EH (cell line): ENCODE measurements at regions not wholly inside any gene's neighbourhood (a gene's known extent, or its start where the extent isn't known, plus 50 kb on each side); places are given as distances from the start of the nearest gene placed in this dataset.

ENCODE experiments used
- DNase-seq: peaks from one replicate; pipeline ENCODE4 v3.0.0-alpha.2; 2015; ENCODE audit warnings: low read depth

DNA sequence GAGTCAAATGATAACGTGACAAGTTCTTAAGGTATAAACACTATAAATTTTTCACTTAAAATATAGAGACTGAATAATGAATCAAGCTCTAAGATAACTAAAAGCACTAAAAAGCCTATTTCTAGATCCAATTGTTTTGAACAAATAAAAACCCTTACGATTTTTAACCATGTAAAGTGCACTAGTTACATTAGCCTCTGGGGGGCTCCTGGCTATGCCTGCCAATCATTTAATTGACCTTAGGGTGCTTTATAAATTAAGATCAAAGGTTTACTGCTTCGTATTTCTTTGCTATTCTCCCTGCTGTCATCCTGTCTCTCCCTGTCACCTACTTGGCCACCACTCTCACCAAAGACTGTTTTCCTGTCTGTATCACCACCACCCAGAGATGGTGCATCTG is 133.4 kb downstream of the ESM1 start:
- no peak for DNase-seq

DNA sequence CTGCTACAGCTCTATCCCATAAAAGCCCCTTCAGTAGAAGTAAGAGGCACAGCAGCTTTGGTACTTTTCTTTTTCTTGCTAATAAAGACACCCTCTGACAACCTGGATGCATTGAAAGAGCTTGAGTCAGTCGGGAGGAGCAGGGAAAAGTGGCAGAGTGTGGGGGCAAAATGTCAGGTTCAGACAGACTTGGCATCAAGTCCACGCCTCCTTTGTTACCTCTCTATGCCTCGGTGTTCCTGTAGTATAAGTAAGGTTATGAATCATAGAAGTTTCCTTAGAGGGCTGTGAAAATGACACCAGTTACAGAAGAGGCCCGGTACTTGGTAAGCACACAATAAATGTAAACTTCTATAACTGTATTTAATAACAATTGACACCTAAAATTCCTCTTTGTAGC is 133.9 kb downstream of the ESM1 start:
- no peak for DNase-seq

DNA sequence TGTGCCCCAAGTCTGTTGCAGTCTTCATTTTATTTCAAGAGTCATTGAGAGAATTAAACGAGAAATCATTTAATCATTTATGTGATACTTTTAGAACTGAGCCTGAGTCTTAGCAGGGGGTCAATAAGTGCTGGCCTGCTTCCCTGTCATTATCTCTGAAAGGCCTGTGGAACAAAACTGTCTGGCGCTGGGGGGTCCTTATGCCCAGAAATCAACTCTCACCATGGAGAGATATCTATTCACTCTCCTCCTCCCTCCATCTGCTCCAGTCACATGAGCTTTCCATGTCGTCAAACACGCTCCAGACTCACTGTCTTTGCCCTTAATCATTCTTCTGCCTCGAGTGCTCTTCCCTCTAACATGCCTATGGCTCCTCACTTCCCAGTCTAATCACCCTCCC is 136.8 kb downstream of the ESM1 start:
- DNase-seq: no peak

DNA sequence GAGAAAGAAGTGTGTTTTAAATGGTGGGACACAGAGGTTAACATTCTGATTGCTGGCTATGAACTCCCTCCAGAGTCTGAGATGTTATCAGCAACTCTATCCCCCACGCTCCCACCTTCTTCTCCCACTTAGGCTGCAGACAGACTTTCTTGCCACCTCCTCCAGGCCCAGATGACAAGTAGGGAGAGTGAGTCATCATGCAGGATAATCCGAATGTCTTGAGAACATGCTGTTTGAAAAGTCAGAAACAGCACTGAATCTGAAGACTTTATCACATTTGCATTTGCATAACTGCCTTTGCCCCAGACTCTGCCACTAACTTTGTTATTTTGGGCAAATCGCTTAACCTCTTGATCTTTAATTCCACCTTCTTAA is 139.8 kb downstream of the ESM1 start:
- peak; percentile 71 for DNase-seq

DNA sequence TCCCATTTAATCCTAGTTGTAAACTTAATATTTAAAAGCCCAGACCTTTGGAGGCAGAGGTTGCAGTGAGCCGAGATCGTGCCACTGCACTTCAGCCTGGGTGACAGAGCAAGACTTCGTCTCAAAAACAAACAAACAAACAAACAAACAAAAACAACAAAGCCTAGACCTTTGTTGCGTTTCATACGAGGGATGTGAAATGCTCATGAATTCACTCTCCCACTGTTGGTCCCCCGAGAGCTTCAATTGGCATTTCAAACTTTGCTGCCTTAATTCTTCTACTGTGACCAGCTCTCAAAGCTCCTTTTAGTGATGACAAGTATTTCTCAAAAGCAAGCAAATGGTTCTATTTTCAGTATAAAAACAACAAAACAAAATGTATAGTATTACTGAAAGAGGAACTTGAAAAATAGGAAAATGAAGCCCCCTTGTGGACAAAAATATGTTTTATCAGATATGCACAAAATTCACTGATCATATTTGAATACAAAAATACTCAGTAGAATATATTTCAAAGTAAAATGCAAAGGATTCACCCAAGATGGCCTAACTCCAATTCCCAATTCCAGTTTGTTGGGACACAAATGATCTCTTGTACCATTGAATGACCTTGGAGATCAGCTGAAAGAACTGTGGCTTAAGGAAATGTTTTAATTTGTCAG is 140.4 kb downstream of the ESM1 start:
- DNase-seq: peak; percentile 74

DNA sequence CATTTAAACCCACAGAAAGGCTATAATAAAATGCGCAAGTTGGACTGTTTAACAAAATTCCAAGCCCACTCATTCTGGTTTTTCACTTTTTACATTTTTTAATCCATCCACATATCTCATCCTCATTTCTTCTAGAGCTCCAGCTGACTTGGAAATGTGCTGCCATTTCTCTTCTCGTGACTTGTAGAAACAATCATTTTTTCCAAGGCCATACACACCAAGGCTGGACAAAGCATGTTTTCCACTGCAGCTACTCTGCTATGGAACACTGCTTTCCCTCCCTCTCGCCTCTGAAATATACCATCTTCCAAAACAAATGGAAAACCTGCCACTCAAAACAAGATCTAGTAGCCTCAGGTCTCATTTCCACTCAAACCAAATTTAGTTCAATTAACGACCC is 141.1 kb downstream of the ESM1 start:
- no peak for DNase-seq

DNA sequence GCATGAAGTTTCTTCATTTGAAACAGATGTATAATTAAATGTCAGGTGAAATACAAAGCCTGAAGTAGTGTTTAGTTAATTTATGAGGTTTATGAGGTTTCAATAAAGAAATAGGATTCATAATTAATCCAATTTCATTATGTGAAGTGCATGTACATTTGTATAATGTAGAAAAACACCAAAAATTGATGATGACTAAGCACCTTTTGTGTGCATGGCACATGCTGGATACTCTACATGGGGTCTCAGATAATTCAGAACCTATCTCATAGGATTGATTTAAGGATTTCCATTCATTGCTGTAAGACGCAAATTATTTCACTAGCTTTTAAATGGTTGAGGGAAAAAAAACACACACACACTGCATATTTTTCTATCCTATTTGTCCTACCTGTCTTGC is 143.9 kb downstream of the ESM1 start:
- DNase-seq: no peak

DNA sequence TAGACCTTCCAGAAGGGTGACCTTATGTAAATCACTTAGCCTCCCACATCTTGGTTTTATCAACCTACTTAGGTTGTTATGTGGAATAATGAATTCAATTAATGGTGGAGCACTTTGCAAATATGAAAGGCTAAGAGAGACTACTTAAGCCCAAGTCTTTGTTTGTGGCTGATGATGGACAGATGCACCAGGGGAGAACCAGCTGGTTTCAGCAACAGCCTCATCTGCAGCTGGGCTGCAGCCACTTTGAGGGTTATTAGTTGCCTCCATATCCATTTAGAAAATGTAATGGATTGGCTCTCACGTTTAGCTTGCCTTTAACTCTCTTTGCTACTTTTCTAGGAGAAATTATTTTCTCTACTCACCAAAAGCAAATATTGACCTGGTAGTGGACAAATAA is 146.6 kb downstream of the ESM1 start:
- no peak for DNase-seq

DNA sequence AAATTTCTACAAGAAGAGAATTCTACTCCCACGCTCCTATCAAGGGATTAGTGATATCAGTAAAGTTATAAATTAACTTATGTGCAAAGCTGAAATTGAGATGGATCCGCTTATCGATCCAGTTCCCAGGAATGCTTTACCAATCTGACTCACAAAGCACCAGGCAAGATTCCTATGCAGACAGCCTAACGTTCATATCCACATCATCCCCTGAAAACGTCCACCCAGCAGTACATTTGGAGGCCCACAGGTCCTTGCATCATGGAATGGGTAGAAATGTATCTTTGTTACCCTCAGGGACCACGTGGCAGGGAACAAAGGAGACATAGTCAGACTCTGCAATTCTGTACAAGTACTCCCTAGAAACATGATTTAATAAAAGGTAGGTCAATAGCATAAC is 147.4 kb downstream of the ESM1 start:
- no peak for DNase-seq

DNA sequence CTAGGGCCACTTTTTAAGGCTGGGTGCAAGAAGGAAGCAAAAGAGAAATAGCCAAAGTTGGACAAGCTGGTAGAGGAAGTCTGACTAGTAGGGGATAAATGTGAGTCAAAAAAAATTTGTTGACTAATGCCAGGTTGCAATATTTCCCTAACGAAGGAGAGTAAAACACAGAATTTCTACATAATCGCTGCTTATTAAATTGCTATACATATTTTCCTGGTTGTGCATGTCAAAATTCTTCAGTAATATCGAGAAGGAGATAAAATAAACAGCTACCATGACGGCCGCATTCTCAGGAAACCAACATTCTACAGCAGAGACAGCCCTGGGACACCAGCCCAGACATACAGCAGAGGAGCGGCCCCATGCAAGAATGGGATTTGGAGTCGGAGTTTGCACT is 148.3 kb downstream of the ESM1 start:
- peak; percentile 33 for DNase-seq

DNA sequence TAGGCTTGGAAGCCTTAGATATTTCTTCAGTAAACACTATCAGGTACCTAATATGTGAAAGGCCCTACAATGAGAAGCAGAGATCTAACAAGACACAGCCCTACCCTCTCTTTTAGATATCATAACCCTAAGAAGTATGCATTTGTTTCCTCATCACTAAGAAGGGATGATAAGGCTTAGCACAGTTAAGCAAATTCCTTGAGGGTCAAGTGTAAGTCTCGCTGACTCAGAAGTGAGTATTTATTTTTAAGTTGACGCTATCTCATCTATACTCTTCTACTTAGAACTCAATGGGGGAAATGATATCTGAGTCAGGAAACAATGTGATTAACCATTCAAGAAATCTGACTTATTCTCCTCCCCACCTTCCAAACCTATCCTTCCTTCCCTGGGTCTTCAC is 149.7 kb downstream of the ESM1 start:
- peak; percentile 85 for DNase-seq

DNA sequence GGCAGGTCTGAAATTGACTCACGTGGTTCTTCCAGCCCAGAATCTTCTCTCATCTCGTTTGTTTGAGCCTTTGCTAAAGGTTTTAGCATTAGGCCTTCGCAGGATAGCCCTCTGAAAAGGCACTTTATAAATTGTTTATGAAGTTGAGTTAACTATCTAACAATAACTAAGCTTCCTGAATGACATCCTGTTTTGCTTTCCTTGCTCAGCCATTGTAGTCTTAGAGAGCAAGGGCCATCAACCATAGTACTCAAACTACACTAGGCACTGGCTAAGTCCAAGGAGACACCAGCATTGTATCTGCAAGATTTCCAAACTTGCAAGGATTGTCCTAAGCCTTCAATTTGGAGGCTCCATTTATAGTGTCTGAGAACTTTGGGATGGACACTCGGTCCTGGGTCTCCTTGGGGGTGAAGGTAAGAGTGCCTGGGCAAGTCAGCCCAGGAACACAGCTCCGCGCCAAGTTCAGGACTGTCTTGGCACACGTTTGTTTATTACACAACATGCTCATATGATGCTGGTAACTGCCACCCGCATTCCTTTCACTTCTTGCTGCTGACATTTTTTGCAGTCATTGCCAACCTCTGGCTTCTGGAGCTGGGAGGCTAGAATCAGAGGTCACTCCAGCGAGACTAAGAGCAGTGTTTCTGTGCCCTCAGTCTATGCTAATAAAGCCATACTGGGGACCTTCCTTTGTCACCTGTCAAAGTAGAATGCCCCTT is 151.1 kb downstream of the ESM1 start:
- no peak for DNase-seq

DNA sequence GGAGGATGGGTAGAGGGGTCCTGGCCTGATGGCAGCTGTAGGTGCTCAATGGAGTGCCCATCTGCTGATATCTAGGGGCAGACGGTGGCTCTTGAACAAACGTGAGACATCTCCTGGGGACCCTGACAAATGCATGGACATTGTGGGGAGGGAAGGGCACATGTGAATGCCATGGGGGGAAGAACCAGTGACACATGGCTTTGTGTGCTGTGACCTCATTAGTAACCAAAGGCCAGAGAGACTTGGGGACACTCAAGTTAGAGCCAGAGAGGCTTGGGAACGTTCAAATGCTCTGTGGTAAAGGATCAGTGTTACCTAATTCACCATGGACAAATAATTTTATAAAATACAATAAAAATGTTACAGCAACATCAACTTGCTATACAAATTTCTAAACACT is 151.8 kb downstream of the ESM1 start:
- DNase-seq: no peak

DNA sequence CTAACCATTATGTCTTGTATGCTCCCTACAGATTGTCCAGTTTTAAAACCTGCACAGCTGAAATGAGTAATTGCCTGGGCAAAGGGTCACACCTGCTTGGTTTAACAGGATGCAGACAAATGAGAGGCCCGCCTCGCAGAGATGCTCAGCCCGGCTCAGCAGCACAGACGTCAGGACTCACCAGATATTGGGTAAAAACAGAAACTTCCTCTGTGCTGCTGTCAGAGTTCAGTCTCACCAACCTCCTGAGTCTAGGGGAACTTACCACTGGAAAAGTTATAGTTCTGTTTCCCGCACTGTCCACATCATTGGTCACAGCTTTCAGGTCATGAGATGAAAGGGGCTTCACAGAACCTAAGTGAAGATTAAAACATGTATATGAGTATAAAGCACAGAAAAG is 152.5 kb downstream of the ESM1 start:
- no peak for DNase-seq

DNA sequence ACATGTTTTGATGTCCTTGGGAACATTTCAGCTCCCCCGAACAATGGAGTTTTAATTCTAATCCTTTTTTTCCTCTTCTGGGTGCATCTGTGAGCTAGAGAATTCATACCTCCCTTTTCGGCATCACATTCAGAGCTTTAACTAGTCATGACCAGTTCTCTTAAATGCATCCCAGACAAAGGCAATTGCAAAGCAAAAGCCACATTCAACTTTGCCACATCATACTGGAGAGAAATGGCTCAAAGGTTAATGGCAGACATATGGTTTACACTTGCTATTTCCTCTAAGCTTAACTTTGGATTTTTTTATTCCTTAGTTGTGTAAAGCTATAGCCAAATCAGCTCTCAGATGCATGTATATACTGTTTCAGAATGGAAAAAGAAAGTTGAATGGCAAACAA is 153.3 kb downstream of the ESM1 start:
- peak; percentile 74 for DNase-seq

DNA sequence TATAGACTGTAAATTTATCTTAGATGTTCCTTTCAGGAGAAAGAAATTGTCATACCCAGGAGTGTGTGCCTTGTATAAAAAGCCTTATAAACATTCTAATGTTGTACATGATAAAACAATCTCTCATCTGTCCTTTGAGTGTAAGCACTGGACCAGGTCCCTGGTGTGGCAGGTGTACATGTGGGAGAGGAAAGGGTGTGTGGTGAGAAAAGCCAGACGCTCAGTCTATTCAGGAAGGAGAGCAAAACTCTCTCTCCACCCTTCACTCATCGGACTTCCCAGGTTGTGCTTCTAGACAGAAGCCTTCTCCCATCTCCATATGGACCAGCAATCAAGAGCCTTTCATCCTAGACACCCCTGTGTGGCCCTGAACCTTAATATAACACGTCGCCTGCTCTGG is 154.2 kb downstream of the ESM1 start:
- no peak for DNase-seq

DNA sequence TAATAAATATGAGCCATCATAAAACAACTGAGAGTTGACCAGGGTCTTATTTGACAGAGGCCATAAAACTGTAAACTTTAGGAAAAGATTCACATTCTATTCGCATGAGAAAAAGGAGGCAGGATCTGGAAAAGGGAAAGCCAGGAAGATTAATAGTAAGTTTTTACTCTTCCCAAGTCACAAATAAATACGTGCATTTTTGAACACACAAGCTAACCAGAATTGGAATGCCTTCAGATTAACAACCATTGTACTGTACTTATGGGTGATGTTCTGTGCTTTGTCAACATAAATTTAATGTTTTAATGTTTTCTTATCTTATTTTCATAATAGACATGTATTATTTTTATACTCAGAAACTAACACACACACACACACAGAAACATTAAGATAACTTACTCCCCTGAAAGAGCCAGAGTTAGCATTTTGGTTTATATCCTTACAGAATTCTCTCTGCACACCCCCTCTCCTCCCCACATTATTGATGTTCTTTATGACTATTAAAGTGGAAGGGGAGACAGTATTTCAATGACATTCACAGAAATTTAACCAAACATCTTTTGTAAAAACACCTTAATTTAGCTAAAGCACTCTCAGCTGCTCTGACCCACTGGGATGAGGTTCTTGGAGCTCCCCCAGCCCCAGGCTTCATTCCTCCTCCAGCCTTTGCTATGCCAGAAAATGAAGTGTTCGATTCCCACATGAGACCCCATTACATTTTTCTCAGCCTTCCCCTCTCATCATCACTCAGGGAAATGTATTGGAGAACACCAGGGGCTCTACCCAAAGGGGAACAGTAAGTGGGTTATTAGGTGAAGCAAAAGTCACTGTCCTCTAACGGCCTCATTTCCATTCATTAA is 155.5 kb downstream of the ESM1 start:
- no peak for DNase-seq

DNA sequence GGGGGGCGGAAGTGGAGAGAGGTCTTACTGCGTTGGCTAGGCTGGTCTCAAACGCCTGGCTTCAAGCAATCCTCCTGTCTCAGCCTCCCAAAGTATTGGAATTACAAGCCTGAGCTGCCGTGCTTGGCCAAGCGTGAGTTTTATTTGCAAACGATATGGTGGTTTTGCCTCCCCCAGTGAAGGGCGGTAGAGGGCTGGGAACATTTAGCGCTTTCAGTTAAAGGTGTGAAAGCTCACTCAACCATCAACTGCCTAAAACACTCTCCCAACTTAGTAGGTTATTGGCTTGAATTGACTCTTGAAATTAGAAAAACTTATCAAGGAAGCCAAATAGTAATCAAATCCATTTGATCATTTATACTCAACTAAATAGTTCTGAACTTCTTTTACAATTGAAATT is 156.3 kb downstream of the ESM1 start:
- DNase-seq: no peak

DNA sequence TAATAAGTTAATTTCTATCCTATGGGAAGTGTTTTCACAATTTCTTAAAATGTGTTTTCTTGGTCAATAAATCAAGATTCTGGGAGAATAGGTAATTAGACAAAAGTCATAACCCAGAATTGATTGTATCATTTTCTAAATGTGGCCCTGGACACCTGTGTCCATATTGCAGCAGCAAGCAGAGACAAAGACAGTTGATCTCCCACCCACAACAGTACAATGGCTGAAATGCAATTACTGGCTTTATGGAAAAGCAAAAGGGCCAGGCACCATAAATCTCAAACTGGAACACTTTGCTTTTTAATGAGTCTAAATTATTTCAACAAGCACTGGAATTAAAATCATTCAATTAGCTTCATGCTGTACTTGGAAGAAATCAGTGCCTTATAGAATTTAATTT is 157.2 kb downstream of the ESM1 start:
- DNase-seq: no peak

DNA sequence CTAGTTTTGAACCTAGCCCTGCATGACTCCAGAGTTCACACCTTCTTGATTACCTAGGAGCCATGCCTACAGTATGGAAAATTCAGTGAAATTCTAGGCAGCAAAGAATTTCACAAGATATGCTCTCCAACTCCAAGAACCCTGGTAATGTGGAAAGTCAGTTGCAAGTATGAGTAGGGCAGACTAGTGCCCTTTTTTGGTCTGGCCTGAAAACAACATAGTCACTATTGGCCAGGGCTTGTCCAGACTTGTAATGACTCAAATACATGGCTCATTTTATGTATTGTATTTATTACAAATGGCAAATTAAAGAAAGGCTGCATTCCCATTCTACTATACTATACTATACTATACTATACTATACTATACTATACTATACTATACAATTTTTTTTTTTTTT is 160.4 kb downstream of the ESM1 start:
- DNase-seq: peak; percentile 81

DNA sequence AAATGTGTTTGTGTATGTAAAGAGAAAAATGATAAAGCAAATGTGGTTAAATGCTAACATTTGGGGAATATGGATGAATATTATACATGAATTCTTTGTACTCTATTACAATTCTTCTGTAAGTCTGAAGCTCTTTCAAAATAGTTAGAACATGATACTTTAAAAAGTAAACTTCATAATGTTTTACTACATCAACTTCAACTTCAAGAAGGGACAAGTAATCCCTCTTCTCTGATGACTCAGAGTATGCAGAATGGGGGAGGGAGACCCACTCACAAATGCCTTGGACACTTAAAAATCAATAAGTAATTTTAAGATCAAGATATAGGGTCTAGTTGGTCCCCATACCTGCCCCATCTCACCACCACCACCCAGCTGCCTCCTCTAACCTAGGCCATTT is 162.4 kb downstream of the ESM1 start:
- peak; percentile 26 for DNase-seq

DNA sequence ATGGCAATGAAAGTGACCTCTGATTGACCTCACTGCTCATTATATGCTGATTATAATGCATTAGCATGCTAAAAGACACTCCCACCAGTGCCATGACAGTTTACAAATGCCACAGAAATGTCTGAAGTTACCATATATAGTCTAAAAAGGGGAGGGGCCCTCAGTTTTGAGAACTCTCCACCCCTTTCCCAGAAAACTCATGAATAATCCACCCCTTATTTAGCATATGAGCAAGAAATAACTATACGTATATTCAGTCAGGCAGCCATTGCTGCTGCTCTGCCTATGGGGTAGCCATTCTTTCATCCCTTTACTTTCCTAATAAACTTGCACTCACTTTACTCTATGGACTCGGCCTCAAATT is 163.1 kb downstream of the ESM1 start:
- DNase-seq: peak; percentile 39
